ENCODE measurements at regions not wholly inside any gene's neighbourhood (a gene's known extent, or its start where the extent isn't known, plus 50 kb on each side); places are given as distances from the start of the nearest gene placed in this dataset.

GRCh38 chr14:58785701-58786100 is 147.9 kb downstream of the DACT1 start:
- no peak for DNase-seq

GRCh38 chr14:58787592-58787991 is 149.8 kb downstream of the DACT1 start:
- no peak for DNase-seq

- no peak for DNase-seq
Observed at GRCh38 chr14:58788655-58789503, 151.1 kb downstream of the DACT1 start.

GRCh38 chr14:58789736-58790135 is 152.0 kb downstream of the DACT1 start:
- DNase-seq, result no peak

- no peak for DNase-seq
Observed at GRCh38 chr14:58792416-58792815, 154.7 kb downstream of the DACT1 start.

- no peak for DNase-seq
Observed at GRCh38 chr14:58793131-58793740, 155.5 kb downstream of the DACT1 start.

- no peak for DNase-seq
Observed at GRCh38 chr14:58794993-58795762, 157.4 kb downstream of the DACT1 start.

GRCh38 chr14:58796242-58797009 is 158.7 kb downstream of the DACT1 start:
- no peak for DNase-seq

GRCh38 chr14:58797010-58797429 is 159.3 kb downstream of the DACT1 start:
- no peak for DNase-seq

- no peak for DNase-seq
Observed at GRCh38 chr14:58798173-58798572, 160.4 kb downstream of the DACT1 start.

- no peak for DNase-seq
Observed at GRCh38 chr14:58801086-58801485, 163.3 kb downstream of the DACT1 start.

- no peak for DNase-seq
Observed at GRCh38 chr14:58805057-58805456, 167.3 kb downstream of the DACT1 start.

GRCh38 chr14:58805605-58806409 is 168.0 kb downstream of the DACT1 start:
- DNase-seq, result peak; percentile 95

GRCh38 chr14:58807191-58807590 is 169.4 kb downstream of the DACT1 start:
- no peak for DNase-seq

GRCh38 chr14:58808828-58809227 is 171.1 kb downstream of the DACT1 start:
- peak; percentile 47 for DNase-seq

GRCh38 chr14:58809520-58809919 is 171.8 kb downstream of the DACT1 start:
- no peak for DNase-seq

GRCh38 chr14:58812050-58812910 is 174.5 kb downstream of the DACT1 start:
- no peak for DNase-seq

GRCh38 chr14:58813745-58814144 is 176.0 kb downstream of the DACT1 start:
- no peak for DNase-seq

GRCh38 chr14:58814466-58814865 is 176.7 kb downstream of the DACT1 start:
- no peak for DNase-seq

GRCh38 chr14:58815161-58815701 is 177.5 kb downstream of the DACT1 start:
- DNase-seq, result no peak

- peak; percentile 13 for DNase-seq
Observed at GRCh38 chr14:58815794-58816193, 178.0 kb downstream of the DACT1 start.
